H9 (cell line): ENCODE measurements at regions not wholly inside any gene's neighbourhood (a gene's known extent, or its start where the extent isn't known, plus 50 kb on each side); places are given as distances from the start of the nearest gene placed in this dataset.
A peak's percentile ranks its signal among the peaks of the same experiment; 100 is the strongest.

ENCODE experiments used
- DNase-seq: peaks from one replicate; pipeline ENCODE4 v3.0.0-alpha.2; 2017
- H2AFZ ChIP-seq: one replicate; pipeline ENCODE4 v1.6.1; 2013; ENCODE audit warnings: mild to moderate bottlenecking, low read length, control low read depth, moderate library complexity
- H2AK5ac ChIP-seq: 2 replicates; pipeline ENCODE4 v1.6.1; 2013; ENCODE audit warnings: low read length, control low read depth, mixed read lengths; ENCODE audit not compliant: insufficient read length
- H2BK120ac ChIP-seq: one replicate; pipeline ENCODE4 v1.6.1; 2013; ENCODE audit warnings: low read depth, mild to moderate bottlenecking, low read length, control low read depth, inconsistent platforms; ENCODE audit not compliant: poor library complexity, severe bottlenecking
- H2BK12ac ChIP-seq: 2 replicates; pipeline ENCODE4 v1.6.1; 2013; ENCODE audit warnings: low read length, control low read depth, mixed read lengths, low read depth; ENCODE audit not compliant: insufficient read length
- H2BK15ac ChIP-seq: 2 replicates; pipeline ENCODE4 v1.6.1; 2013; ENCODE audit warnings: low read depth, low read length, control low read depth
- H2BK20ac ChIP-seq: one replicate; pipeline ENCODE4 v1.6.1; 2013; ENCODE audit warnings: low read depth, mild to moderate bottlenecking, low read length, control low read depth, inconsistent platforms; ENCODE audit not compliant: poor library complexity, severe bottlenecking
- H2BK5ac ChIP-seq: 2 replicates; pipeline ENCODE4 v1.6.1; 2013; ENCODE audit warnings: low read length, control low read depth, mixed read lengths; ENCODE audit not compliant: insufficient read length
- H3K14ac ChIP-seq: 2 replicates; pipeline ENCODE4 v1.6.1; 2013; ENCODE audit warnings: low read length, control low read depth; ENCODE audit not compliant: insufficient read depth
- H3K18ac ChIP-seq: 2 replicates; pipeline ENCODE4 v1.6.1; 2013; ENCODE audit warnings: low read depth, mild to moderate bottlenecking, mixed read lengths, low read length, control low read depth; ENCODE audit not compliant: insufficient read length
- H3K23ac ChIP-seq: 2 replicates; pipeline ENCODE4 v1.6.1; 2013; ENCODE audit warnings: low read length, control low read depth, mixed read lengths, low read depth; ENCODE audit not compliant: insufficient read length
- H3K23me2 ChIP-seq: 2 replicates; pipeline ENCODE4 v1.6.1; 2013; ENCODE audit warnings: low read depth, mild to moderate bottlenecking, mixed read lengths, low read length, control low read depth; ENCODE audit not compliant: insufficient read length, poor library complexity, severe bottlenecking
- H3K27ac ChIP-seq: 2 replicates; pipeline ENCODE4 v1.5.1; 2013; ENCODE audit warnings: low read length, control low read depth, mixed read lengths, low read depth; ENCODE audit not compliant: insufficient read length
- H3K27me3 ChIP-seq: 2 replicates; pipeline ENCODE4 v1.6.1; 2013; ENCODE audit warnings: low read length, control low read depth, inconsistent platforms; ENCODE audit not compliant: insufficient read depth
- H3K4ac ChIP-seq: 2 replicates; pipeline ENCODE4 v1.6.1; 2013; ENCODE audit warnings: low read depth, mild to moderate bottlenecking, control low read depth, inconsistent platforms, low read length, moderate library complexity
- H3K4me1 ChIP-seq: 2 replicates; pipeline ENCODE4 v1.6.1; 2013; ENCODE audit warnings: low read length, control low read depth, inconsistent platforms; ENCODE audit not compliant: insufficient read depth
- H3K4me2 ChIP-seq: 2 replicates; pipeline ENCODE4 v1.6.1; 2013; ENCODE audit warnings: low read length, control low read depth, mixed read lengths; ENCODE audit not compliant: insufficient read length, insufficient read depth
- H3K56ac ChIP-seq: 2 replicates; pipeline ENCODE4 v1.6.1; 2013; ENCODE audit warnings: low read depth, mild to moderate bottlenecking, mixed read lengths, low read length, control low read depth; ENCODE audit not compliant: insufficient read length
- H3K79me1 ChIP-seq: 2 replicates; pipeline ENCODE4 v1.6.1; 2013; ENCODE audit warnings: low read depth, mild to moderate bottlenecking, moderate library complexity, low read length, control low read depth, inconsistent platforms; ENCODE audit not compliant: insufficient read depth, poor library complexity, severe bottlenecking
- H3K79me2 ChIP-seq: 2 replicates; pipeline ENCODE4 v1.6.1; 2013; ENCODE audit warnings: low read length, control low read depth, inconsistent platforms; ENCODE audit not compliant: insufficient read depth
- H3K9ac ChIP-seq: 2 replicates; pipeline ENCODE4 v1.6.1; 2013; ENCODE audit warnings: low read length, control low read depth, mixed read lengths; ENCODE audit not compliant: insufficient read length; ENCODE audit errors: extremely low read depth
- H3K9me3 ChIP-seq: one replicate; pipeline ENCODE4 v1.6.1; 2013; ENCODE audit warnings: low read depth, low read length, inconsistent platforms; ENCODE audit not compliant: control insufficient read depth
- H3T11ph ChIP-seq: one replicate; pipeline ENCODE4 v1.6.1; 2013; ENCODE audit warnings: mild to moderate bottlenecking, low read length, control low read depth, inconsistent platforms
- H4K20me1 ChIP-seq: one replicate; pipeline ENCODE4 v1.6.1; 2013; ENCODE audit not compliant: control insufficient read depth, insufficient read length, insufficient read depth
- H4K5ac ChIP-seq: 2 replicates; pipeline ENCODE4 v1.6.1; 2013; ENCODE audit warnings: low read depth, mild to moderate bottlenecking, mixed read lengths, low read length, control low read depth; ENCODE audit not compliant: insufficient read length
- H4K8ac ChIP-seq: replicated peaks from 2 replicates; pipeline ENCODE4 v1.6.1; 2013; ENCODE audit warnings: low read length, control low read depth, mixed read lengths, low read depth; ENCODE audit not compliant: insufficient read length
- H4K91ac ChIP-seq: 2 replicates; pipeline ENCODE4 v1.6.1; 2013; ENCODE audit warnings: low read depth, mild to moderate bottlenecking, moderate library complexity, mixed read lengths, low read length, control low read depth; ENCODE audit not compliant: insufficient read length
- H3K27ac Mint-ChIP-seq, 3 experiments: 2 replicates in 2 of 3; 3 replicates in 1 of 3; pipeline ENCODE4 v1.8.0; 2020 to 2021; ENCODE audit warnings: mixed read lengths in 3 of 3, mild to moderate bottlenecking in 1 of 3, moderate library complexity in 1 of 3
- H3K27me3 Mint-ChIP-seq: 2 replicates; pipeline ENCODE4 v1.8.0; 2021; ENCODE audit warnings: low read depth, mild to moderate bottlenecking, moderate library complexity, mixed read lengths
- H3K36me3 Mint-ChIP-seq, 3 experiments: 2 replicates in 2 of 3; 3 replicates in 1 of 3; pipeline ENCODE4 v1.8.0; 2020 to 2021; ENCODE audit warnings: low read depth in 3 of 3, mixed read lengths in 3 of 3; ENCODE audit not compliant: insufficient read depth in 1 of 3
- H3K4me1 Mint-ChIP-seq, 2 experiments: 2 replicates each; pipeline ENCODE4 v1.8.0; 2020; ENCODE audit warnings: mixed read lengths in 2 of 2
- H3K4me3 Mint-ChIP-seq, 2 experiments: 2 replicates in 1 of 2; 3 replicates in 1 of 2; pipeline ENCODE4 v1.8.0; 2020 to 2021; ENCODE audit warnings: mild to moderate bottlenecking in 2 of 2, mixed read lengths in 2 of 2, moderate library complexity in 1 of 2
- H3K9me3 Mint-ChIP-seq, 2 experiments: 2 replicates in 1 of 2; 3 replicates in 1 of 2; pipeline ENCODE4 v1.8.0; 2020; ENCODE audit warnings: mild to moderate bottlenecking in 2 of 2, mixed read lengths in 2 of 2, moderate library complexity in 1 of 2
- WGBS: extraction: QIAGEN DNeasy Blood & Tissue Kit; methylation state at CpG from one replicate; pipeline ENCODE4 v1.1.7; 2013; ENCODE audit warnings: missing lambda C conversion rate, low lambda C conversion rate, mixed read lengths; ENCODE audit not compliant: insufficient read length; ENCODE audit errors: extremely low coverage; 5-methylcytosine and 5-hydroxymethylcytosine counted together
- TF ChIP-seq, protein P1 (sequence below): fragments of 200-600 bp; sonication (generic); conservative IDR thresholded peaks from 3 replicates; pipeline ENCODE4 v1.8.0; 2021; ENCODE audit warnings: antibody characterized with exemption, mild to moderate bottlenecking

DNA sequence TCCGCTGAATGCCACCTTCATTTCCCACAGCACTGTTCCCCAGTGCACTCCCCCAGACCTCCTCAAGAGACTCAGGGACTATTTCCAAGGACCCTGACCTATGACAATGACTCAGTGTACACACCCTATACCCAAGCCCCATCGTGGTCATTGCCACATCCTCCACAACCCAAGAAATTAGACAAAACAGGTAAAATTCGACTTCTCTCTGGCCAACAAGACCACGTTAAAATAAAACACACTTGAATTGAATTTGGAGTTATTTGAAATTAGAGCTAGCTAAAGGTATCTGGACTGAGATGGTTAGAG, 126.4 kb upstream of the NCK2 start:
- H3K56ac ChIP-seq: no peak overlapping the region
- peaks cover 7% of the 10 kb centered on the region for H3K27me3 Mint-ChIP-seq
- H3K18ac ChIP-seq: no peak overlapping the region
- no peaks in the 10 kb centered on the region for H3K23me2 ChIP-seq
- peaks cover 49% of the 10 kb centered on the region in 2 experiments for H3K4me1 Mint-ChIP-seq
- no peak overlapping the region for H2BK120ac ChIP-seq
- H3K4ac ChIP-seq: no peak overlapping the region
- H3K4me2 ChIP-seq: no peak overlapping the region
- no peak overlapping the region for H2BK15ac ChIP-seq
- no peak overlapping the region for H4K8ac ChIP-seq
- no peak overlapping the region for H2BK20ac ChIP-seq
- no peak overlapping the region for H3K9ac ChIP-seq
- H2AK5ac ChIP-seq: no peak overlapping the region
- H2BK5ac ChIP-seq: no peak overlapping the region
- H3T11ph ChIP-seq: no peak overlapping the region
- no peak overlapping the region for H3K14ac ChIP-seq
- H2AFZ ChIP-seq: no peak overlapping the region
- H3K23ac ChIP-seq: no peak overlapping the region
- peak overlapping the region in 2 of 3 experiments; percentile 68 to 84; a peak in 2 of 7 replicates for H3K27ac Mint-ChIP-seq
- no peak for DNase-seq
- no peaks in the 10 kb centered on the region for H4K20me1 ChIP-seq
- no CpG with 5 or more reads among the region's 4 CpGs for WGBS
- H3K9me3 Mint-ChIP-seq: peaks cover under 1% of the 10 kb centered on the region in 2 experiments; a peak in 1 of 5 replicates
- no peak overlapping the region for H2BK12ac ChIP-seq
- no peaks in the 10 kb centered on the region for H3K27me3 ChIP-seq
- H3K27ac ChIP-seq: no peak overlapping the region
- H4K5ac ChIP-seq: no peak overlapping the region
- no peaks in the 10 kb centered on the region for H3K79me2 ChIP-seq
- TF ChIP-seq, protein P1, sequence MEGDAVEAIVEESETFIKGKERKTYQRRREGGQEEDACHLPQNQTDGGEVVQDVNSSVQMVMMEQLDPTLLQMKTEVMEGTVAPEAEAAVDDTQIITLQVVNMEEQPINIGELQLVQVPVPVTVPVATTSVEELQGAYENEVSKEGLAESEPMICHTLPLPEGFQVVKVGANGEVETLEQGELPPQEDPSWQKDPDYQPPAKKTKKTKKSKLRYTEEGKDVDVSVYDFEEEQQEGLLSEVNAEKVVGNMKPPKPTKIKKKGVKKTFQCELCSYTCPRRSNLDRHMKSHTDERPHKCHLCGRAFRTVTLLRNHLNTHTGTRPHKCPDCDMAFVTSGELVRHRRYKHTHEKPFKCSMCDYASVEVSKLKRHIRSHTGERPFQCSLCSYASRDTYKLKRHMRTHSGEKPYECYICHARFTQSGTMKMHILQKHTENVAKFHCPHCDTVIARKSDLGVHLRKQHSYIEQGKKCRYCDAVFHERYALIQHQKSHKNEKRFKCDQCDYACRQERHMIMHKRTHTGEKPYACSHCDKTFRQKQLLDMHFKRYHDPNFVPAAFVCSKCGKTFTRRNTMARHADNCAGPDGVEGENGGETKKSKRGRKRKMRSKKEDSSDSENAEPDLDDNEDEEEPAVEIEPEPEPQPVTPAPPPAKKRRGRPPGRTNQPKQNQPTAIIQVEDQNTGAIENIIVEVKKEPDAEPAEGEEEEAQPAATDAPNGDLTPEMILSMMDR: no peak
- no peak overlapping the region for H3K4me3 Mint-ChIP-seq
- H3K36me3 Mint-ChIP-seq: peaks cover 1 to 2% (median 1%) of the 10 kb centered on the region in 3 experiments; a peak in 3 of 7 replicates
- H3K4me1 ChIP-seq: peaks cover 5% of the 10 kb centered on the region; the same call in 1 of the 2 replicates
- H3K9me3 ChIP-seq: no peaks in the 10 kb centered on the region
- H4K91ac ChIP-seq: no peak overlapping the region
- no peaks in the 10 kb centered on the region for H3K79me1 ChIP-seq
